Thyroid gland (tissue), 4 donors: ENCODE measurements at regions not wholly inside any gene's neighbourhood (a gene's known extent, or its start where the extent isn't known, plus 50 kb on each side); places are given as distances from the start of the nearest gene placed in this dataset.

ENCODE experiments used
- DNase-seq, 2 donors: peaks; one replicate each; pipeline ENCODE4 v3.0.0-alpha.2; 2019
- H3K27ac ChIP-seq, 3 donors: fragments of 200-600 bp; sonication (generic); 1 replicate in 2 of 3; 2 replicates in 1 of 3; pipeline ENCODE4 v1.5.1; 2016 to 2019; ENCODE audit warnings: mild to moderate bottlenecking in 1 of 3, moderate library complexity in 1 of 3
- H3K27me3 ChIP-seq: fragments of 200-600 bp; sonication (generic); one replicate; pipeline ENCODE4 v1.5.1; 2019
- H3K36me3 ChIP-seq, 2 donors: fragments of 200-600 bp; sonication (generic); one replicate each; pipeline ENCODE4 v1.5.1; 2016 to 2019
- H3K4me1 ChIP-seq, 2 donors: fragments of 200-600 bp; sonication (generic); one replicate each; pipeline ENCODE4 v1.5.1; 2017 to 2019
- H3K4me3 ChIP-seq, 3 donors: fragments of 200-600 bp; sonication (generic); replicated peaks in 1 of 3; 1 replicate in 2 of 3; 2 replicates in 1 of 3; pipeline ENCODE4 v1.5.1; 2016; ENCODE audit warnings: mild to moderate bottlenecking in 1 of 3
- H3K9me3 ChIP-seq: fragments of 200-600 bp; sonication (generic); one replicate; pipeline ENCODE4 v1.5.1; 2017
- CTCF ChIP-seq, 6 experiments: fragments of 200-600 bp in 3 of 6; fragments of 450-650 bp in 3 of 6; sonication (generic) in 3 of 6; IDR thresholded peaks; one replicate each; pipeline ENCODE4 v1.5.1; 2016 to 2019; ENCODE audit warnings: antibody characterized with exemption in 6 of 6, mild to moderate bottlenecking in 2 of 6, inconsistent platforms in 1 of 6, moderate library complexity in 1 of 6
- POLR2A ChIP-seq, 2 donors: fragments of 450-650 bp; IDR thresholded peaks; one replicate each; pipeline ENCODE4 v1.6.1; 2017; ENCODE audit warnings: antibody characterized with exemption in 2 of 2, mild to moderate bottlenecking in 2 of 2, moderate library complexity in 1 of 2
- WGBS, 2 donors: methylation state at CpG; one replicate each; pipeline ENCODE4 v1.1.5; 2017; 5-methylcytosine and 5-hydroxymethylcytosine counted together
- intact Hi-C: fragments of 100-400 bp; cut with DNase I; formaldehyde crosslinking; loops from one replicate; pipeline ENCODE4 v1.15.1; 2023

DNA sequence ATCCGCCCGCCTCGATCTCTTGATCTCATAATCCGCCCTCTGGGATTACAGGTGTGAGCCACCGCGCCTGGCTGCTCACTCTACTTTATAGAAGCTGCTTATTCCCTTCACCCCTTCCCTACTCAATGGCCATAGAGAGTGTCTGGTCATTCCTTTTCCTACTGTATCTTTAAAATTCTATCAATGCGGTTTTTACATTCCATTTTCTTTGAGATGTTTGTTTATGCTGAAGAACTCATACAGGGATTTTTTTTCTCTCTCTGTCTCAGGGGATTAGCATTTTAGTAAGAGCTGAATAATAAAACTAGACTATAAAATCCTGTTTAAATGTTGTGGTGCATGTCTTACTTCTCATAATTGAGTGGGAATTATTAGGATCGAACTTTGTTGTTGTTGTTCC lies 218.6 kb upstream of the FOXN3 start:
- H3K9me3 ChIP-seq = no peaks in the 10 kb centered on the region
- WGBS, 2 donors = 90 to 94% methylated on average over 8 of the region's 8 CpGs
- TF ChIP-seq CTCF (IDR thresholded peaks at IDR 0.05) = no peak
- TF ChIP-seq POLR2A (IDR thresholded peaks at IDR 0.05) = no peak
- no peak overlapping the region for H3K27ac ChIP-seq
- no peak for DNase-seq
- intact Hi-C loops = no loop called here
- H3K4me1 ChIP-seq = no peaks in the 10 kb centered on the region
- H3K36me3 ChIP-seq = no peaks in the 10 kb centered on the region
- no peak overlapping the region for H3K4me3 ChIP-seq
- no peaks in the 10 kb centered on the region for H3K27me3 ChIP-seq

DNA sequence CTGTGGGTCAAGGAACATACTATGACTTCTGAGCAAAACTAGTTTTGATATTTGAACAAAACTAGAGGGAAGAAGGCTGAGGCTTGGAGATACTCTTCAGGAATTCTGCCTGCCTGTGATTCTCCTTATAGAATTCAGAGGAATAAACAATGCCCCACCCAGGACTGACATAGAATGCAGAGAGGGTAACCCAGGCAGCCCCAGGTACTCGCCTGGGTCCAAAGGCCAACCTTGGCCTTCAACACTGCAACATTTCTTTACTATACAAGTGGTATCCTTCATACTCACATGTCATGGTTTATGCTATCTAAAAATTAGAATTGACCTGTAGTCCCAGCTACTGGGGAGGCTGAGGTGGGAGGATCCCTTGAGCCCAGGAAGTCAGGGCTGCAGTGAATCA lies 217.0 kb upstream of the FOXN3 start:
- no peak overlapping the region for H3K4me3 ChIP-seq
- 100% methylated on average over 1 of the region's 1 CpG for WGBS, 2 donors
- no peak for TF ChIP-seq POLR2A (IDR thresholded peaks at IDR 0.05)
- no peak for TF ChIP-seq CTCF (IDR thresholded peaks at IDR 0.05)
- H3K4me1 ChIP-seq = no peaks in the 10 kb centered on the region
- no peaks in the 10 kb centered on the region for H3K9me3 ChIP-seq
- H3K27me3 ChIP-seq = no peaks in the 10 kb centered on the region
- no peak overlapping the region for H3K27ac ChIP-seq
- no peak for DNase-seq
- H3K36me3 ChIP-seq = no peaks in the 10 kb centered on the region
- intact Hi-C loops = no loop called here

- no peak for DNase-seq
- TF ChIP-seq CTCF (IDR thresholded peaks at IDR 0.05) (no peak), POLR2A (IDR thresholded peaks at IDR 0.05) (no peak)
- no peaks in the 10 kb centered on the region for H3K9me3 ChIP-seq
- H3K27me3 ChIP-seq = no peaks in the 10 kb centered on the region
- no peak overlapping the region for H3K27ac ChIP-seq
- H3K4me3 ChIP-seq = no peak overlapping the region
- no peaks in the 10 kb centered on the region for H3K36me3 ChIP-seq
- WGBS, 2 donors = 88% methylated on average over 7 of the region's 7 CpGs
- peaks cover 0 to 3% of the 10 kb centered on the region in 2 donors for H3K4me1 ChIP-seq
- intact Hi-C loops = no loop called here
Measured at GRCh38 chr14:89630101-89630829, 213.2 kb upstream of the FOXN3 start.

- Histone ChIP-seq H3K4me3 (no peak overlapping the region), H3K36me3 (no peaks in the 10 kb centered on the region), H3K27me3 (no peaks in the 10 kb centered on the region), H3K9me3 (no peaks in the 10 kb centered on the region), H3K27ac (no peak overlapping the region), H3K4me1 (peaks cover 0 to 6% of the 10 kb centered on the region in 2 donors)
- WGBS, 2 donors = 76 to 79% methylated on average over 8 of the region's 8 CpGs
- TF ChIP-seq POLR2A (IDR thresholded peaks at IDR 0.05) = no peak
- TF ChIP-seq CTCF (IDR thresholded peaks at IDR 0.05) = no peak
- intact Hi-C loops = no loop called here
- DNase-seq = no peak
Measured at GRCh38 chr14:89629383-89629782, 212.3 kb upstream of the FOXN3 start.

DNA sequence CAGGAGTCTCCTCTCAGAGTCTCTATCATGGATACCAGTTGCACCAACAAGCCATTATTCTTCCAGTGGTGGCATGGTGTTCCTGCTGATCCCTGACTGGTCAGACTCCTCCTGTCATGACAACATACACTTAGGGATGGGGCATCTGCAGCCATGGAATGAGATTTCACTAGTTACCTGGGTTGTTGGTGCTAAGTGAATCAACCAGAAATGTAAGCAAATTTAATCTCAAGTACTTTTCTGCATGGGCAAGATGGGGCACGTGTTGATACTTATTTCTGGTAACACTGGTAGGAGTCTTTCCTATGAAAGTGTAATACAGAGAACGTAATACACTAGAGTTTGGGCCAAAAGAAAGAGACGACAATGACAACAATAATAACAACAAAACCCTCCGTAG lies 211.5 kb upstream of the FOXN3 start:
- no peak for TF ChIP-seq POLR2A (IDR thresholded peaks at IDR 0.05)
- no peak for TF ChIP-seq CTCF (IDR thresholded peaks at IDR 0.05)

More for the DNA sequence above, 211.5 kb upstream of the FOXN3 start:
- intact Hi-C loops = no loop called here
- Histone ChIP-seq H3K9me3 (no peaks in the 10 kb centered on the region), H3K4me1 (peaks cover 0 to 6% of the 10 kb centered on the region in 2 donors), H3K27me3 (no peaks in the 10 kb centered on the region), H3K4me3 (no peak overlapping the region), H3K27ac (no peak overlapping the region), H3K36me3 (no peaks in the 10 kb centered on the region)
- DNase-seq = no peak
- 86% methylated on average over 4 of the region's 4 CpGs for WGBS, 2 donors
